ENCODE measurements at regions not wholly inside any gene's neighbourhood (a gene's known extent, or its start where the extent isn't known, plus 50 kb on each side); places are given as distances from the start of the nearest gene placed in this dataset.

- no peak overlapping the region for H3K4me3 ChIP-seq (ENCODE audit: low read depth, low read length)
- no peak for TF ChIP-seq CTCF (IDR thresholded peaks at IDR 0.05; ENCODE audit: low read depth, low read length)
Observed at GRCh38 chr12:19055589-19055988, 73.9 kb upstream of the PLEKHA5 start.

GRCh38 chr12:19058235-19059021 lies 71.1 kb upstream of the PLEKHA5 start:
- no peak for TF ChIP-seq CTCF (IDR thresholded peaks at IDR 0.05; ENCODE audit: low read depth, low read length)
- 0 out of 2 replicates have a peak overlapping the region, but pooled peaks have one; percentile 16 for H3K4me3 ChIP-seq (ENCODE audit: low read depth, low read length)

- no peak for TF ChIP-seq CTCF (IDR thresholded peaks at IDR 0.05; ENCODE audit: low read depth, low read length)
- no peak overlapping the region for H3K4me3 ChIP-seq (ENCODE audit: low read depth, low read length)
Observed at GRCh38 chr12:19064713-19065112, 64.8 kb upstream of the PLEKHA5 start.

- TF ChIP-seq CTCF (IDR thresholded peaks at IDR 0.05; ENCODE audit: low read depth, low read length), result no peak
- H3K4me3 ChIP-seq (ENCODE audit: low read depth, low read length), result no peak overlapping the region
Observed at GRCh38 chr12:19065223-19065622, 64.3 kb upstream of the PLEKHA5 start.

GRCh38 chr12:19065871-19066270 lies 63.7 kb upstream of the PLEKHA5 start:
- H3K4me3 ChIP-seq (ENCODE audit: low read depth, low read length), result no peak overlapping the region
- TF ChIP-seq CTCF (IDR thresholded peaks at IDR 0.05; ENCODE audit: low read depth, low read length), result no peak

GRCh38 chr12:19066475-19067001 lies 63.0 kb upstream of the PLEKHA5 start:
- H3K4me3 ChIP-seq (ENCODE audit: low read depth, low read length), result no peak overlapping the region
- TF ChIP-seq CTCF (IDR thresholded peaks at IDR 0.05; ENCODE audit: low read depth, low read length), result no peak

GRCh38 chr12:19068137-19068536 lies 61.4 kb upstream of the PLEKHA5 start:
- no peak for TF ChIP-seq CTCF (IDR thresholded peaks at IDR 0.05; ENCODE audit: low read depth, low read length)
- H3K4me3 ChIP-seq (ENCODE audit: low read depth, low read length), result no peak overlapping the region

Measured in WI38 (cell line).